ENCODE measurements at regions not wholly inside any gene's neighbourhood (a gene's known extent, or its start where the extent isn't known, plus 50 kb on each side); places are given as distances from the start of the nearest gene placed in this dataset.

DNA sequence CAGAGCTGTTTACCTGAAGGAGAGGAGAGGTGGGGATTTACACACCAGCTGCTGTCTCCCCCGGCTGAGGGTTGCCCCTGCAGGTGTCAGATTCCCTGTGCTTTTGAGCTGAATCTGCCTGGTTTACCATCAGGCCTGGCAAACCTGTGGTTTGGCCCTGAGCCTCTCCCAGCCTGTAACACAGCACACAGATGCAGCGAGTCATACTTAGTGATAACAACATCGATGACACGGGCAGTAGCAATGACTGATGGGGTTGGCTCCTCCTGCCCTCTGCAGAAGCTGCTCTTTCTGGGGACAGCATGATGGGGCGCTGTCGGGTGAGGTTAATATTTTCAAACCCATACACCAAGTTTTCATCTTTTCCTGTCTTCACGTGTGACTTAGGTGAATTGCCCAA is 380.0 kb upstream of the B3GAT1 start:
- TF ChIP-seq, protein P1, sequence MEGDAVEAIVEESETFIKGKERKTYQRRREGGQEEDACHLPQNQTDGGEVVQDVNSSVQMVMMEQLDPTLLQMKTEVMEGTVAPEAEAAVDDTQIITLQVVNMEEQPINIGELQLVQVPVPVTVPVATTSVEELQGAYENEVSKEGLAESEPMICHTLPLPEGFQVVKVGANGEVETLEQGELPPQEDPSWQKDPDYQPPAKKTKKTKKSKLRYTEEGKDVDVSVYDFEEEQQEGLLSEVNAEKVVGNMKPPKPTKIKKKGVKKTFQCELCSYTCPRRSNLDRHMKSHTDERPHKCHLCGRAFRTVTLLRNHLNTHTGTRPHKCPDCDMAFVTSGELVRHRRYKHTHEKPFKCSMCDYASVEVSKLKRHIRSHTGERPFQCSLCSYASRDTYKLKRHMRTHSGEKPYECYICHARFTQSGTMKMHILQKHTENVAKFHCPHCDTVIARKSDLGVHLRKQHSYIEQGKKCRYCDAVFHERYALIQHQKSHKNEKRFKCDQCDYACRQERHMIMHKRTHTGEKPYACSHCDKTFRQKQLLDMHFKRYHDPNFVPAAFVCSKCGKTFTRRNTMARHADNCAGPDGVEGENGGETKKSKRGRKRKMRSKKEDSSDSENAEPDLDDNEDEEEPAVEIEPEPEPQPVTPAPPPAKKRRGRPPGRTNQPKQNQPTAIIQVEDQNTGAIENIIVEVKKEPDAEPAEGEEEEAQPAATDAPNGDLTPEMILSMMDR (IDR thresholded peaks at IDR 0.05; ENCODE audit: insufficient read depth, low read depth, low read length), result no peak
- no peak for TF ChIP-seq EZH2 (IDR thresholded peaks at IDR 0.05; ENCODE audit: insufficient read depth, low read length)

All from astrocyte (in vitro differentiated cells and primary cell).